DOHH2 (cell line): ENCODE measurements at regions not wholly inside any gene's neighbourhood (a gene's known extent, or its start where the extent isn't known, plus 50 kb on each side); places are given as distances from the start of the nearest gene placed in this dataset.

Experiments
- H3F3A ChIP-seq: fragments of 200-600 bp; sonication (generic), shearing (Covaris generic); 2 replicates; pipeline ENCODE4 v1.6.0; 2016; ENCODE audit warnings: antibody characterized with exemption, mild to moderate bottlenecking; ENCODE audit not compliant: control insufficient read depth, insufficient read depth
- H3K27ac ChIP-seq: fragments of 200-600 bp; sonication (generic); 2 replicates; pipeline ENCODE4 v1.5.1; 2014; ENCODE audit warnings: low read depth, mild to moderate bottlenecking, low read length, moderate library complexity
- H3K27me3 ChIP-seq: fragments of 200-600 bp; sonication (generic); 2 replicates; pipeline ENCODE4 v1.6.1; 2014; ENCODE audit warnings: mild to moderate bottlenecking, low read length, mixed read lengths; ENCODE audit not compliant: control insufficient read depth
- H3K36me3 ChIP-seq: fragments of 200-600 bp; sonication (generic); 2 replicates; pipeline ENCODE4 v1.6.1; 2014; ENCODE audit warnings: mild to moderate bottlenecking, low read length, moderate library complexity, mixed read lengths; ENCODE audit not compliant: control insufficient read depth
- H3K4me1 ChIP-seq: fragments of 200-600 bp; sonication (generic); 2 replicates; pipeline ENCODE4 v1.6.1; 2014; ENCODE audit warnings: mild to moderate bottlenecking, low read length, mixed read lengths; ENCODE audit not compliant: control insufficient read depth
- H3K4me2 ChIP-seq: fragments of 200-600 bp; sonication (generic); 2 replicates; pipeline ENCODE4 v1.6.0; 2014; ENCODE audit warnings: mild to moderate bottlenecking, low read length, moderate library complexity
- H3K4me3 ChIP-seq: fragments of 200-600 bp; sonication (generic); 2 replicates; pipeline ENCODE4 v1.5.1; 2014; ENCODE audit warnings: mild to moderate bottlenecking, low read length, mixed read lengths
- H3K79me2 ChIP-seq: fragments of 200-600 bp; sonication (generic); 2 replicates; pipeline ENCODE4 v1.6.1; 2014; ENCODE audit warnings: mild to moderate bottlenecking, low read length, mixed read lengths; ENCODE audit not compliant: control insufficient read depth
- H3K9me2 ChIP-seq: fragments of 200-600 bp; sonication (generic); replicated peaks from 2 replicates; pipeline ENCODE4 v1.6.1; 2014; ENCODE audit warnings: mild to moderate bottlenecking, low read length, mixed read lengths; ENCODE audit not compliant: control insufficient read depth
- H3K9me3 ChIP-seq: fragments of 200-600 bp; sonication (generic); 2 replicates; pipeline ENCODE4 v1.6.1; 2014; ENCODE audit warnings: antibody characterized with exemption, low read length, mixed read lengths; ENCODE audit not compliant: control insufficient read depth, insufficient read depth
- H4K20me1 ChIP-seq: fragments of 200-600 bp; sonication (generic); 2 replicates; pipeline ENCODE4 v1.6.0; 2014; ENCODE audit warnings: low read depth, mild to moderate bottlenecking, antibody characterized with exemption, low read length, moderate library complexity; ENCODE audit not compliant: control insufficient read depth, insufficient read depth
- EZH2phosphoT487 ChIP-seq: fragments of 200-600 bp; sonication (generic); IDR thresholded peaks from 2 replicates; pipeline ENCODE4 v1.6.1; 2017; ENCODE audit warnings: borderline replicate concordance, mild to moderate bottlenecking, antibody characterized with exemption, low read length, moderate library complexity, mixed read lengths
- TF ChIP-seq, protein P1 (sequence below): fragments of 200-600 bp; sonication (generic); IDR thresholded peaks from one replicate; pipeline ENCODE4 v1.5.1; 2014; ENCODE audit warnings: antibody characterized with exemption, mild to moderate bottlenecking, low read depth, low read length; ENCODE audit not compliant: poor library complexity, severe bottlenecking

DNA sequence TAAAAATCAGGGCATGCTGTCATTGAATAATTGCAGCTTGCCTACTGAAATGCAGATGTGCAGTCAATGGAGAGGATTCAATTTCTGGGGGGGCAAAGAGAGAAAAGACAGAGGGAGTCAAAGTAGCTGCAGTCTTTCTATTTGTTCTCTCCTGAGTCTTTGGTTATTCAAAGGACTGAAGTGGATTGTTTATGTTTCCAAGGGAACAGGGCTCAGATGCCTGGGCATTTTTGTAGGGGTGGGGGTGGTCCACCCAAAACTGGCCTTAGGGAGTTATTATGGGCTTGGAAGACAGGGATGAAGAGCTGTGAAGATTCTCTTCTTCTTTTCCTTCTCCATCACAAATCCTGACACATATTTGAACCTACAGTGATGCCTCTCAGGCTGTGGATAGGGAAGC is 408.8 kb upstream of the DAB1 start:
- no peak overlapping the region for H3K4me3 ChIP-seq
- H3K4me2 ChIP-seq, result no peak overlapping the region
- no peaks in the 10 kb centered on the region for H3K9me3 ChIP-seq

DNA sequence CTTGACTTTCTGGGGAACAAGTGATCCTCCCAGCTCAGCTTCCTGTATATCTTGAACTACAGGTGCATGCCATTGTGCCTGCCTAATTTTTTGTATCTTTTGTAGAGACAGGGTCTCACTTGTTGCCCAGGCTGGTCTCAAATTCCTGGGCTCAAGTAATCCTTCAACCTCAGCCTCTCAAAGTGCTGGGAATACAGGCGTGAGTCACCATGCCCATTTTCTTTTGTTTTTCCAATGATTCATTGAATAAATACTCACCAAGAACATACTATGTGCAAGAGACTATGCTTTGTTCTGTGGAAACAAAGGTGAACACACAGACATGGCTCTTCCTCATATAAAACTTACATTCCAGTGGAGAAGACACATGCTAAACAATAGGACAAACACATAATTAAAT is 407.8 kb upstream of the DAB1 start:
- H3K4me3 ChIP-seq, result no peak overlapping the region
- no peaks in the 10 kb centered on the region for H3K27me3 ChIP-seq
- no peaks in the 10 kb centered on the region for H3K9me3 ChIP-seq
- H3K27ac ChIP-seq, result no peak overlapping the region
- no peaks in the 10 kb centered on the region for H3K4me1 ChIP-seq
- no peaks in the 10 kb centered on the region for H3F3A ChIP-seq
- H3K36me3 ChIP-seq, result no peaks in the 10 kb centered on the region
- H3K79me2 ChIP-seq, result no peaks in the 10 kb centered on the region
- H3K4me2 ChIP-seq, result no peak overlapping the region
- no peak for TF ChIP-seq EZH2phosphoT487
- TF ChIP-seq, protein P1, sequence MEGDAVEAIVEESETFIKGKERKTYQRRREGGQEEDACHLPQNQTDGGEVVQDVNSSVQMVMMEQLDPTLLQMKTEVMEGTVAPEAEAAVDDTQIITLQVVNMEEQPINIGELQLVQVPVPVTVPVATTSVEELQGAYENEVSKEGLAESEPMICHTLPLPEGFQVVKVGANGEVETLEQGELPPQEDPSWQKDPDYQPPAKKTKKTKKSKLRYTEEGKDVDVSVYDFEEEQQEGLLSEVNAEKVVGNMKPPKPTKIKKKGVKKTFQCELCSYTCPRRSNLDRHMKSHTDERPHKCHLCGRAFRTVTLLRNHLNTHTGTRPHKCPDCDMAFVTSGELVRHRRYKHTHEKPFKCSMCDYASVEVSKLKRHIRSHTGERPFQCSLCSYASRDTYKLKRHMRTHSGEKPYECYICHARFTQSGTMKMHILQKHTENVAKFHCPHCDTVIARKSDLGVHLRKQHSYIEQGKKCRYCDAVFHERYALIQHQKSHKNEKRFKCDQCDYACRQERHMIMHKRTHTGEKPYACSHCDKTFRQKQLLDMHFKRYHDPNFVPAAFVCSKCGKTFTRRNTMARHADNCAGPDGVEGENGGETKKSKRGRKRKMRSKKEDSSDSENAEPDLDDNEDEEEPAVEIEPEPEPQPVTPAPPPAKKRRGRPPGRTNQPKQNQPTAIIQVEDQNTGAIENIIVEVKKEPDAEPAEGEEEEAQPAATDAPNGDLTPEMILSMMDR, result no peak
- no peaks in the 10 kb centered on the region for H4K20me1 ChIP-seq
- H3K9me2 ChIP-seq, result no peaks in the 10 kb centered on the region; the same call in 1 of the 2 replicates

More for the DNA sequence above, 408.8 kb upstream of the DAB1 start:
- TF ChIP-seq EZH2phosphoT487, result no peak
- TF ChIP-seq, protein P1, result no peak
- Histone ChIP-seq H3K4me1 (no peaks in the 10 kb centered on the region), H3K79me2 (no peaks in the 10 kb centered on the region), H3F3A (no peaks in the 10 kb centered on the region), H3K27me3 (no peaks in the 10 kb centered on the region), H4K20me1 (no peaks in the 10 kb centered on the region), H3K27ac (no peak overlapping the region), H3K9me2 (no peaks in the 10 kb centered on the region; the same call in 1 of the 2 replicates), H3K36me3 (no peaks in the 10 kb centered on the region)

DNA sequence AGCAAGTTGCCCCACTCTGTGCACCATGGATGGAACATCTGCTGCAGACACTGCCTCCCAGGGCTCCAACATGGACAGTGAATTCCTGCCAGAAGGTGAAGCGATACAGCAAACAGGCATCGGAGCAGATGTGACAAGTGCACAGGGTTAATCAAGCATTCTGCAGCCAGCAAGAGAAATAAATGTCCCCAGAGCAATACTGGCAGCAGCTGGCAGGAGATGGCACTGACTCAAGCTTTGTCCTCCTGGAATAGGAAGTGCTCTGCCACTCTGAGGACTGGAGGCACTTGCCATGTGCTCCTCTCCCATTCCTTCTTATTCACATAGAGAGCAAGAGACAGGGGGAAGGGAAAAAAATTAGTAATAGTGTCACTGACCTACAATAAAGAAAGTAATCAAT is 402.7 kb upstream of the DAB1 start:
- Histone ChIP-seq H4K20me1 (no peaks in the 10 kb centered on the region), H3K4me3 (no peak overlapping the region), H3K79me2 (no peaks in the 10 kb centered on the region), H3K27me3 (no peaks in the 10 kb centered on the region), H3K4me1 (no peaks in the 10 kb centered on the region), H3K36me3 (no peaks in the 10 kb centered on the region), H3K4me2 (no peak overlapping the region), H3K9me3 (no peaks in the 10 kb centered on the region), H3K27ac (no peak overlapping the region), H3K9me2 (no peaks in the 10 kb centered on the region), H3F3A (no peaks in the 10 kb centered on the region)
- TF ChIP-seq EZH2phosphoT487, result no peak
- TF ChIP-seq, protein P1, result no peak

DNA sequence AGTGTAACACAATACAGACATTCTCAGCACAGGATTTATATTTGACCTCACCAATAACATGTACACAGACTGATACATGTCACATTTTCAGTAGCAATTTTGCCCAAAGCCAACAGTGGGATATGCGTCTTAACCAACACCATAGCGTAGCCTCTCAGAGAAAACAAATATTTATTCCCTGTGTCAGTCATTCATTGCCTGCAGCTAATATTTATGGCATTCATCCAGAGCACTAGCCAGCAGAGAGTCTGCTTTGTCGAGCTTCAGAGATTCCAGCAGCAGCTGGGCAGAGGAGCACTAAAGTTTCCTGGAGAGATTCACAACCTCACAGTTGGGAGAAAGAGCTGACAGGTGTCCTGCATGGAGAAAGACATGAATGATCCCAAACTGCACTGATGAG is 400.7 kb upstream of the DAB1 start:
- H3F3A ChIP-seq, result no peaks in the 10 kb centered on the region
- no peaks in the 10 kb centered on the region for H3K9me2 ChIP-seq
- no peaks in the 10 kb centered on the region for H3K79me2 ChIP-seq
- no peak overlapping the region for H3K4me3 ChIP-seq
- no peak overlapping the region for H3K27ac ChIP-seq
- no peak for TF ChIP-seq EZH2phosphoT487
- TF ChIP-seq, protein P1, result no peak
- H3K4me1 ChIP-seq, result no peaks in the 10 kb centered on the region
- no peaks in the 10 kb centered on the region for H3K27me3 ChIP-seq
- no peaks in the 10 kb centered on the region for H4K20me1 ChIP-seq
- no peak overlapping the region for H3K4me2 ChIP-seq
- H3K9me3 ChIP-seq, result no peaks in the 10 kb centered on the region
- no peaks in the 10 kb centered on the region for H3K36me3 ChIP-seq
